ENCODE measurements at regions not wholly inside any gene's neighbourhood (a gene's known extent, or its start where the extent isn't known, plus 50 kb on each side); places are given as distances from the start of the nearest gene placed in this dataset.

- intact Hi-C loops (cut with DNase I): no loop called here
- H3K36me3 ChIP-seq: no peaks in the 10 kb centered on the region
- no peaks in the 10 kb centered on the region for H3K4me1 ChIP-seq
- no peak for TF ChIP-seq CTCF (IDR thresholded peaks at IDR 0.05)
- no peaks in the 10 kb centered on the region for H3K9me3 ChIP-seq
- no peak overlapping the region for H3K27ac ChIP-seq
- no peak for DNase-seq
- no peaks in the 10 kb centered on the region for H3K27me3 ChIP-seq
- ATAC-seq: no peak
- no peak overlapping the region for H3K4me3 ChIP-seq
Measured at GRCh38 chr6:169999367-169999766, 247.9 kb downstream of the ERMARD start.

- ATAC-seq (no peak), DNase-seq (peak; percentile 41)
- intact Hi-C loops (cut with DNase I): no loop called here
Measured at GRCh38 chr6:169998457-169998856, 247.0 kb downstream of the ERMARD start.

GRCh38 chr6:169997930-169998218, 246.5 kb downstream of the ERMARD start:
- no peak overlapping the region for H3K4me3 ChIP-seq
- DNase-seq: peak; percentile 45
- H3K27ac ChIP-seq: no peak overlapping the region
- intact Hi-C loops (cut with DNase I): no loop called here
- H3K4me1 ChIP-seq: peaks cover 1% of the 10 kb centered on the region
- peak; percentile 47 for ATAC-seq
- TF ChIP-seq CTCF (IDR thresholded peaks at IDR 0.05): no peak
- H3K9me3 ChIP-seq: no peaks in the 10 kb centered on the region
- H3K27me3 ChIP-seq: no peaks in the 10 kb centered on the region
- no peaks in the 10 kb centered on the region for H3K36me3 ChIP-seq

More at GRCh38 chr6:169998457-169998856, 247.0 kb downstream of the ERMARD start:
- Histone ChIP-seq H3K4me3 (no peak overlapping the region), H3K27ac (no peak overlapping the region), H3K9me3 (no peaks in the 10 kb centered on the region), H3K27me3 (no peaks in the 10 kb centered on the region), H3K4me1 (no peaks in the 10 kb centered on the region), H3K36me3 (no peaks in the 10 kb centered on the region)
- no peak for TF ChIP-seq CTCF (IDR thresholded peaks at IDR 0.05)

- Histone ChIP-seq H3K9me3 (no peaks in the 10 kb centered on the region), H3K27ac (no peak overlapping the region), H3K36me3 (no peaks in the 10 kb centered on the region), H3K4me1 (peaks cover 6% of the 10 kb centered on the region), H3K4me3 (no peak overlapping the region), H3K27me3 (no peaks in the 10 kb centered on the region)
- intact Hi-C loops (cut with DNase I): no loop called here
- DNase-seq: no peak
- ATAC-seq: peak; percentile 18
- no peak for TF ChIP-seq CTCF (IDR thresholded peaks at IDR 0.05)
Measured at GRCh38 chr6:169997187-169997929, 245.9 kb downstream of the ERMARD start.

GRCh38 chr6:169996378-169997051, 245.1 kb downstream of the ERMARD start:
- Histone ChIP-seq H3K36me3 (no peaks in the 10 kb centered on the region), H3K27ac (no peak overlapping the region)
- intact Hi-C loops (cut with DNase I): no loop called here

More at GRCh38 chr6:169996378-169997051, 245.1 kb downstream of the ERMARD start:
- peaks cover 6% of the 10 kb centered on the region for H3K4me1 ChIP-seq
- H3K27me3 ChIP-seq: no peaks in the 10 kb centered on the region
- H3K9me3 ChIP-seq: no peaks in the 10 kb centered on the region
- H3K4me3 ChIP-seq: no peak overlapping the region
- TF ChIP-seq CTCF (IDR thresholded peaks at IDR 0.05): no peak
- no peak for DNase-seq
- no peak for ATAC-seq

All from upper lobe of right lung (tissue), 1 donor.